ENCODE measurements at regions not wholly inside any gene's neighbourhood (a gene's known extent, or its start where the extent isn't known, plus 50 kb on each side); places are given as distances from the start of the nearest gene placed in this dataset.

DNA sequence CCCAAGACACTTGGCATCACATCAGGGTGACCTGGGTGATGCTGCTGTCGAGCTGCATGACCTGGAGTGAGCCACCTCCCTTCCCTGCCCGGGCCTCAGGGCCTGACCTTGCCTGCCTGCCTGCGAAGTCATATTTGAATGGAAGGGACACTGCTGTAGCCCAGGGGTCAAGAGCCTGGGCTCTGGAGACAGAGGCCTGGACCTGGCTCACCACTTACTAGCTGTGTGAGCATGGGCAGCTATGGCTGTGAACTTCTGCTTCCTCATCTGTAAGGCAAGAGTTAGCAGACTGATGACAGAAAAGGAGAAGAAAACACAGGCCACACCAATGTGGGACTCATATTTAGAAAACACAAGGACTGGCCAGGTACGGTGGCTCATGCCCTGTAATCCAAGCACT, 118.7 kb downstream of the ZFP36L2 start:
- ATAC-seq: peak in 2 of 8 donors; percentile 26 to 37
- Histone ChIP-seq H3K9me3 (no peaks in the 10 kb centered on the region), H3K27ac (peak overlapping the region in 8 of 10 donors; percentile 35 to 90 (median 68)), H3K36me3 (no peaks in the 10 kb centered on the region), H3K27me3 (no peaks in the 10 kb centered on the region), H3K4me1 (peaks cover 0 to 78% (median 62%) of the 10 kb centered on the region in 9 donors), H3K4me3 (no peak overlapping the region)
- intact Hi-C loops (cut with DNase I): no loop called here
- WGBS, 2 donors: 77 to 90% methylated on average over 4 of the region's 4 CpGs
- no peak for TF ChIP-seq CTCF (IDR thresholded peaks at IDR 0.05)
- DNase-seq: no peak

DNA sequence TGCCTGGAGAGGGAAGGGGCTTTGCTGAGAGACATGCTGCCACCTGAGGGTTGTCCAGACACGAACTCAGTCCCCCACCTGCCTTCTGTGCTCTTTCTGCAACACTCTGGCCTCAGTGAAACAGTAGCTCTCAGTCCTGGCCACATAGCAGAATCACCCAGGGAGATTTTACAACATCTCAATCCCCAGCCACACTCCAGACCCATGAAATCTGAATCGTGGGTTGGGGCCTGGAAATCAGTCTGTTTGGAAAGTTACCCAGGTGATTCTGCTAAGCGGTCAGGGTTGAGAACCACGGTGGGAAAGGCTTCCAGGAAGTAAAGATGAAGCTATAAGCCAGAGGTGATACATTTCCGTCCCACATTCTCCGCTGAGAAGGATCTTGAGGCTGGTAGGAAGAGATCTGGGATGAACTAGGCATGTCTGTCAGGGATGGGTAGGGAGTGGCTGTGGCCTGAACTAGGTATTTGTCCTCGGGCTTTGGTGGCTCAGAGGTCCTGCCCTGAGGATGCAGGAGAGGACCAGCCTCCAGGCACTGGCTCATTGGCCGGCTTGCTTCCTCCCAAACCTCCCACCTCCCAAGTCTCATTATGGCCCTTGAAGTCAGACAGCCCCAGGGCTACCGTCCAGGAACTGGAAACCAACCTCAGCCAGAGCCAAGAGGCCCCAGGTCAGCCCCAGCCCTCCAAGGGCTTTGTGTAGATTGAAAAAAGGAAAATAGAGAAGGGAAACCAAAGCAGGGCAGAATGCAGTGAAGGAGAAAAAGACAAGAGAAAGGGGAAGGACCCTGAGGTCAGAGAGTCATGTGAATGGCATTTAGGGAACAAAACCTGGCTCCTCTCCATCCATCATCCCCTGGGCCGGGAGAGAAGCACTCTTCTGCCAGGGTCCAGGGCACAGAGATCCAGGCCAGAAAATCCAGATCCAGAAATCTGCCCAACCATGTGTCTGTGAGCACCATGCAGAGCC, 119.6 kb downstream of the ZFP36L2 start:
- DNase-seq (peak in 1 of 2 donors; percentile 46), ATAC-seq (peak in 4 of 8 donors; percentile 2 to 24 (median 17))
- intact Hi-C loops (cut with DNase I): no loop called here
- Histone ChIP-seq H3K27ac (peak overlapping the region; percentile 42 to 90 (median 62)), H3K9me3 (no peaks in the 10 kb centered on the region), H3K4me1 (peaks cover under 1 to 85% (median 65%) of the 10 kb centered on the region in 9 donors), H3K36me3 (no peaks in the 10 kb centered on the region), H3K4me3 (no peak overlapping the region), H3K27me3 (no peaks in the 10 kb centered on the region)
- 66 to 75% methylated on average over 10 of the region's 10 CpGs for WGBS, 2 donors
- no peak for TF ChIP-seq CTCF (IDR thresholded peaks at IDR 0.05)

DNA sequence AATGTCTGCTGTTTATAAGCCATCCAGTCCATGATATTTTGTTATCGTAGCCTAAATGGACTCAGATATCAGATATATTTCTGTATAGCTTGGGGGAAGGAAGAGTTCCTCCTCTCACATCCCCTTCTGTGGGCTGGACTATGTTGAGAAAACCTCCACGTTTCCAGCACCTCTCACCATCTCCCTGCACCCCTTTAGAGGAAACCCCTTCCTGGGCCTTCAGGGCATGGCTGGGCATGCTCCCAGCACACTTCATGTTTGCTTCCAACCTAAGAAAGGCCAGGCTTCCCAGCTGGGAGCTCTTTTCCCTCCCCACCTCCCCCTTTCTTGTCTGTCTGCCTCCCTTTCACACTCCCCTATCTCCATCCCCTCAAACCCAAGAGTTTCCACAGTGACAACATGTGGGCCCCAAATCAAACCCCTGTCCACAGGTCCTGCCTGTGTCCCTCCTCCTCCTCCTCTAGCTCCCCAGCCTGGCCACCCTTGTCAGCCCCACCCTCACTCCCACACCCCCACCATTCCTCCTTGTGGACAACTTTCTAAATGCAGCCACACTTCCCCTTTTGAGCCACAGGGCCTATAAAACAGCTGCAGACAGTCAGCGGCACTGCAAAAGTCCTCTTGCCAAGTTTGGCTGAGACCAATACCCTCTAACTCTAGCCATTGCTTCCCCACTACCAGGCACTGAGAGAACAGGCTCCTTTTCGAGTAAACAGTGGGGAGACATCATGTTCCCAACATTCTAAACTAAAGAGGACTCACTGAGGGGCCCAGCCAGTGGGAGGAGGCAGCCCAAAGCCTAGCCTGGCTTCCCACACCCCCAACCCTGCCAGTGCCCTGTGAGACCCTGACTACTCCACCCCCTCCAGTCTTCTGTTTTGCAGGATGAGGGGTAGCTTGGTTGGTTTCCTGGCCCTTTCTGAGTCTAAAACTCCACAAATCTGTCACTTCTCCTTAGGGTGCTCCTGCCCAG, 120.5 kb downstream of the ZFP36L2 start:
- 60 to 64% methylated on average over 4 of the region's 4 CpGs for WGBS, 2 donors
- ATAC-seq (peak; percentile 31 to 63 (median 43)), DNase-seq (peak; percentile 53 to 76)
- Histone ChIP-seq H3K9me3 (no peaks in the 10 kb centered on the region), H3K27me3 (no peaks in the 10 kb centered on the region), H3K27ac (peak overlapping the region; percentile 42 to 90 (median 62)), H3K4me3 (no peak overlapping the region), H3K4me1 (peaks cover 3 to 90% (median 72%) of the 10 kb centered on the region in 9 donors), H3K36me3 (no peaks in the 10 kb centered on the region)
- intact Hi-C loops (cut with DNase I): no loop called here
- peak in 6 of 9 donors; percentile 30 to 47 (median 38) for TF ChIP-seq CTCF (IDR thresholded peaks at IDR 0.05)

DNA sequence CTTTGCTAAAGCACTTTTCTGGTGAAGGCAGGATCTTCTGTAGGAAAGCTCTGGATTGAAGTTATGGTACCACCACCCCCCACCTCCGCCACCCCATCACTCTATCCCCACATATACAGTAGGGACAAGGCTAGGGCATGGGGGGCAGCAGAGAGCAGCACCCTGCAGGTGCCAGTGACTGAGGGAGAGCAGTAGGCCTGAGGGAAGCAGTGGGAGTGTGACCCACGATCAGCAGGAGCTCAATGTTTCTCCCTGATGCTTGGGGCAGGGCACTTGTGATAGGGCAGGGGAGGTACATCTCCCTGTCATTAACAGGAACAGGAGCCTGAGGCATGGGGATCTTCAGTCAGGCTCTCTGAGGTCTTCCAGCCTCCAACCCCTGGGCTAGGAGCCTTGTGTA, 121.6 kb downstream of the ZFP36L2 start:
- DNase-seq (no peak), ATAC-seq (no peak)
- no peaks in the 10 kb centered on the region for H3K36me3 ChIP-seq
- WGBS, 2 donors: 94 to 95% methylated on average over 2 of the region's 2 CpGs
- H3K9me3 ChIP-seq: no peaks in the 10 kb centered on the region
- no peaks in the 10 kb centered on the region for H3K27me3 ChIP-seq
- H3K27ac ChIP-seq: peak overlapping the region in 8 of 10 donors; percentile 16 to 90 (median 68)
- H3K4me1 ChIP-seq: peaks cover 3 to 88% (median 66%) of the 10 kb centered on the region in 9 donors
- H3K4me3 ChIP-seq: no peak overlapping the region
- intact Hi-C loops (cut with DNase I): loop anchor here in 1 of 10 donors (5.0 kb wide), 1 partner anchor 47 kb away; no protein-coding TSS in a partner anchor
- no peak for TF ChIP-seq CTCF (IDR thresholded peaks at IDR 0.05)

Data from heart right ventricle (tissue), 16 donors.